ENCODE measurements at regions not wholly inside any gene's neighbourhood (a gene's known extent, or its start where the extent isn't known, plus 50 kb on each side); places are given as distances from the start of the nearest gene placed in this dataset.
A peak's percentile ranks its signal among the peaks of the same experiment; 100 is the strongest.

DNA sequence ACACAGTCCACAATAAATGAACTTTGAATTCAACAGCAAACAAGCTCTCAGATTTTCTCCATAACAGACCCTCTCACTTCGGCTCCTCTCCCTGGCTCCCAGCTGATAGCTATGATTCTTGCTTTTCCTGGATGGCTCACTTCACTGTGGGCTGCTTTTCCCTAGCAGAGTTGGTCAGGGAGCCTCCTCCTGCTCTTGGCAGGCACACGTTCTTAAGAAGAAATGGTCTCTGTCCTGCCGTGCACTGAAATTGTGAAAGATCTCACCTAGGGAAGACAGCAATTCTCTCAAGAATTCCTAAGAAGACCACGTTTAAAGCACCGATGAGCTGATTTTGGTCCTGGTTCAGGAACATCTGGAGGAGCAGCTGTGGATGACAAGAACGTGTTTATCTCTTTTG lies 148.5 kb upstream of the KCNK2 start:
- no peak overlapping the region for H3K4me3 ChIP-seq (ENCODE audit: low read depth, low read length)
- TF ChIP-seq, protein P1, sequence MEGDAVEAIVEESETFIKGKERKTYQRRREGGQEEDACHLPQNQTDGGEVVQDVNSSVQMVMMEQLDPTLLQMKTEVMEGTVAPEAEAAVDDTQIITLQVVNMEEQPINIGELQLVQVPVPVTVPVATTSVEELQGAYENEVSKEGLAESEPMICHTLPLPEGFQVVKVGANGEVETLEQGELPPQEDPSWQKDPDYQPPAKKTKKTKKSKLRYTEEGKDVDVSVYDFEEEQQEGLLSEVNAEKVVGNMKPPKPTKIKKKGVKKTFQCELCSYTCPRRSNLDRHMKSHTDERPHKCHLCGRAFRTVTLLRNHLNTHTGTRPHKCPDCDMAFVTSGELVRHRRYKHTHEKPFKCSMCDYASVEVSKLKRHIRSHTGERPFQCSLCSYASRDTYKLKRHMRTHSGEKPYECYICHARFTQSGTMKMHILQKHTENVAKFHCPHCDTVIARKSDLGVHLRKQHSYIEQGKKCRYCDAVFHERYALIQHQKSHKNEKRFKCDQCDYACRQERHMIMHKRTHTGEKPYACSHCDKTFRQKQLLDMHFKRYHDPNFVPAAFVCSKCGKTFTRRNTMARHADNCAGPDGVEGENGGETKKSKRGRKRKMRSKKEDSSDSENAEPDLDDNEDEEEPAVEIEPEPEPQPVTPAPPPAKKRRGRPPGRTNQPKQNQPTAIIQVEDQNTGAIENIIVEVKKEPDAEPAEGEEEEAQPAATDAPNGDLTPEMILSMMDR (IDR thresholded peaks at IDR 0.05; ENCODE audit: control insufficient read depth, extremely low read depth, insufficient read depth), result no peak
- DNase-seq (ENCODE audit: low read depth), result no peak

DNA sequence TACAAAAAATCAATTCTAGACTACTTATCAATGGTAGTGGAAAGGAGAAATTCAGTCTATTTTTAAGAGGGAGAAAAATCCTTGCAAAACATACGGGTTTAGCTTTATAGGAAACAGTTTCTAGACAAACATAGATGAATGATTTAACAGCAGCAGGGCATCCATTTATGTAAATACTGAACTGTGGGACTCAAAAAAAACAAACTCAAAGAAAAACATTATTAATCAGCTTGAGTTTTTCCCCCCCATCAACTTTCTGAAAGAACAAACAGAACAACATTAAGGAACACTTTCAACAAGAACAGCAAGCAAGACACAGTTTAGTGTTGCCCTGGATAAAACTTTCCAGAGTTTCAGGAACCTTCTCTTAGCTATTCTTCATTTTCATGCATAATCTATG lies 147.3 kb upstream of the KCNK2 start:
- H3K4me3 ChIP-seq (ENCODE audit: low read depth, low read length), result no peak overlapping the region
- DNase-seq (ENCODE audit: low read depth), result no peak
- TF ChIP-seq, protein P1 (IDR thresholded peaks at IDR 0.05; ENCODE audit: control insufficient read depth, extremely low read depth, insufficient read depth), result no peak

DNA sequence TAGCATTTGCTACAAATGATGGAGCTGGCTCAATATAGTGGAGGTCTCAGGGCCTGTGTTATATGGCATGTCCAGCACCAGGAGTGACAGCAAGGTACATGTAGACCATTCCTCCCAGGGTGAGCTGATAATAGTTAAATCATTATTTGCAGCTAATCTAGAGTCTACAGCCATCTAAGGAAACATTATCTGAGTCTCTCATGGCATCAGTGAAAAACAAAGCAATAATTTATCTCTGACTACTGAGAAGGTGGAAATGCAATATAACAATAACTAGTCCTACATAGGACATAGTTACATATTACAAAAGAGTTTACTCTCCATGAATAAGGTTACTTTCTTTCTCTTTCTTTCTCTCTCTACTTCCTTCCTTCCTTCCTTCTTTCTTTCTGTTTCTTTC lies 143.4 kb upstream of the KCNK2 start:
- no peak for DNase-seq (ENCODE audit: low read depth)
- TF ChIP-seq, protein P1 (IDR thresholded peaks at IDR 0.05; ENCODE audit: control insufficient read depth, extremely low read depth, insufficient read depth), result no peak
- H3K4me3 ChIP-seq (ENCODE audit: low read depth, low read length), result no peak overlapping the region

DNA sequence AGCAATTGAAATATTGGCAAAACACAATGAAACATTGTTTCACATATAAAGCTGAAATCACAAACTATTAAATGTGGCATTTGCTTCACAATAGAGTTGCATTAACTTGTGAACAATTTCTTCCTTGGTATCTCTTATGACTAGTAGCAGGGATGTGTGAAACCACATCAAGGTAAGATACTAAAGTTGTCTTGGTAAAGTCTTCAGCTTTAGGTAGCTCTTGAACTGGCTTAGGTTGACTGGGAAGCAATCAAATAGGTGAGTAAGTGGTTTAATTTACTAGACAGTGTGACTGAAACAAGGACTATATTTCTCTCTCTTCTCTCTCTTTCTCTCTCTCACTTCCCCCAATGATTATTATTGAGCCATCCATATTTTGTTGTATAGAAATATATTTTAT lies 141.5 kb upstream of the KCNK2 start:
- DNase-seq (ENCODE audit: low read depth), result no peak
- TF ChIP-seq, protein P1 (IDR thresholded peaks at IDR 0.05; ENCODE audit: control insufficient read depth, extremely low read depth, insufficient read depth), result no peak
- H3K4me3 ChIP-seq (ENCODE audit: low read depth, low read length), result no peak overlapping the region

DNA sequence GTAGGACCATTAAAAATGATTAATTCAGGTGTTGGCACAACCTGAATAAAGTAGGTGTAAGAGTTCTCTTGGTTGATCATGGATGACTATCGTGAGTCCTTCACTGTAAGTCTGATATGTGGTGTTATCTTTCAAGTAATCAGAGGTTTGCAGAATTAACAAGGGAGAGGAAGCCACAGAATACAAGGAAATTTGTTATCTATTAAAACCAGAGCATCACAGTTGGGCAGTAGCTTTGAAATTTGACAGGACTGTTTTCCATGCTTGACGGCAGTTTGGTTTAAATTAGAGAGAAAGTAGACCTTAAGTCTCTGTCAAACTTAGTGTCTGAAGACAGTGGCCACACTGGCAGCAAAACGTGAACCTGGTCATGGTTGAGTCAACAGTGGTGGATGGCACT lies 139.5 kb upstream of the KCNK2 start:
- no peak for DNase-seq (ENCODE audit: low read depth)
- H3K4me3 ChIP-seq (ENCODE audit: low read depth, low read length), result no peak overlapping the region
- TF ChIP-seq, protein P1 (IDR thresholded peaks at IDR 0.05; ENCODE audit: control insufficient read depth, extremely low read depth, insufficient read depth), result no peak

DNA sequence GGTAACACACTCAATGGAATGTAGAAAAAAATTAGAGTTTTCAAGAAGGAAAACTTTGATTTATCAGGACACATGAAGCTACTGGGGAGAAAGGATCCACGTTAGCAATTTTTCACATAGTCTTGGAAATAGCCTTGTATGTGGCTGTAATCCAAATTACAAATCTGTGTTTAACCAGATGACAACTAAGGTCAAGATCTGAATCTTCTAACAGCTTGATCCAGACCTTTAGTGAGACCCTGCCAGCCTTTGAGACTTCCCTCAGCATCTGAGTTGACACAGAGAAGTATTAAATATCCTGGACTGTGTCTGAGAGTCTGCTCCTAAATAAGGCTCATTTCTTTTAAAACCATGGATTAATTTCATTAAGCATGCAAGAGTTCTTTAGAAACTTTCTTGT lies 135.9 kb upstream of the KCNK2 start:
- no peak for DNase-seq (ENCODE audit: low read depth)
- no peak overlapping the region for H3K4me3 ChIP-seq (ENCODE audit: low read depth, low read length)
- TF ChIP-seq, protein P1 (IDR thresholded peaks at IDR 0.05; ENCODE audit: control insufficient read depth, extremely low read depth, insufficient read depth), result no peak

DNA sequence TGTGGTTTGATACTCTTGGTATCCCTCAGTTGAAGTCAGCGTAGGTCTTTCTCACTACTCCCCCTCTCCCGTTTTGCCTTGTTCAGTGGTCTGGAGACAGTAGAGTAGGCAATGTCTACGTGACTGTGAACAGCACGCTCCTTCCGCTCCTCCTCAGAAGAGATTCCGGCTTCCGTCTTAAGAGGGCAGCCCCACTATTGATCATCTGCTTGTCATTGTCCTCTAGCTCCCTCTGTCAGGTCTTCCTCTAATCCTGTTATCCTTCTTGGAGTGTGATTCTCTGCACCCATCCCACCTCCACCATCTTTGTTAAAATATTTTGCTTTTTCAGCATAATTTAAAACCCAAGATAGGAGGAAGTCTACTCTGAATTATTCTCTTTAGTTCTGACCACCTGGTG lies 129.9 kb upstream of the KCNK2 start:
- peak; percentile 3 for DNase-seq (ENCODE audit: low read depth)
- TF ChIP-seq, protein P1 (IDR thresholded peaks at IDR 0.05; ENCODE audit: control insufficient read depth, extremely low read depth, insufficient read depth), result peak; percentile 56
- no peak overlapping the region for H3K4me3 ChIP-seq (ENCODE audit: low read depth, low read length)
